ENCODE measurements at regions not wholly inside any gene's neighbourhood (a gene's known extent, or its start where the extent isn't known, plus 50 kb on each side); places are given as distances from the start of the nearest gene placed in this dataset.
A peak's percentile ranks its signal among the peaks of the same experiment; 100 is the strongest.

GRCh38 chr1:84090447-84091245, 53.4 kb upstream of the PRKACB start:
- no peak for TF ChIP-seq CTCF (IDR thresholded peaks at IDR 0.05)
- Mint-ChIP-seq H3K4me1 (no peaks in the 10 kb centered on the region), H3K4me3 (no peak overlapping the region), H3K9me3 (peaks cover 16% of the 10 kb centered on the region), H3K36me3 (ENCODE audit: low read depth) (peaks cover 46% of the 10 kb centered on the region), H3K27me3 (ENCODE audit: low read depth, poor library complexity) (no peaks in the 10 kb centered on the region), H3K27ac (no peak overlapping the region)
- DNase-seq: no peak

GRCh38 chr1:84089867-84090266, 54.2 kb upstream of the PRKACB start:
- Mint-ChIP-seq H3K4me3 (no peak overlapping the region), H3K4me1 (no peaks in the 10 kb centered on the region), H3K9me3 (peaks cover 8% of the 10 kb centered on the region), H3K27me3 (ENCODE audit: low read depth, poor library complexity) (no peaks in the 10 kb centered on the region), H3K36me3 (ENCODE audit: low read depth) (peaks cover 38% of the 10 kb centered on the region), H3K27ac (peak overlapping the region; percentile 39)
- DNase-seq: no peak
- no peak for TF ChIP-seq CTCF (IDR thresholded peaks at IDR 0.05)

- no peaks in the 10 kb centered on the region for H3K4me1 Mint-ChIP-seq
- no peak overlapping the region for H3K27ac Mint-ChIP-seq
- no peaks in the 10 kb centered on the region for H3K27me3 Mint-ChIP-seq (ENCODE audit: low read depth, poor library complexity)
- no peak for DNase-seq
- H3K4me3 Mint-ChIP-seq: no peak overlapping the region
- peaks cover 4% of the 10 kb centered on the region for H3K9me3 Mint-ChIP-seq
- peaks cover 36% of the 10 kb centered on the region for H3K36me3 Mint-ChIP-seq (ENCODE audit: low read depth)
- TF ChIP-seq CTCF (IDR thresholded peaks at IDR 0.05): no peak
Observed at GRCh38 chr1:84089465-84089864, 54.6 kb upstream of the PRKACB start.

- Mint-ChIP-seq H3K4me3 (no peak overlapping the region), H3K36me3 (ENCODE audit: low read depth) (peaks cover 25% of the 10 kb centered on the region), H3K27me3 (ENCODE audit: low read depth, poor library complexity) (no peaks in the 10 kb centered on the region), H3K4me1 (peaks cover 7% of the 10 kb centered on the region), H3K9me3 (no peaks in the 10 kb centered on the region), H3K27ac (no peak overlapping the region)
- no peak for DNase-seq
- TF ChIP-seq CTCF (IDR thresholded peaks at IDR 0.05): no peak
Observed at GRCh38 chr1:84086616-84087015, 57.5 kb upstream of the PRKACB start.

GRCh38 chr1:84086189-84086588, 57.9 kb upstream of the PRKACB start:
- Mint-ChIP-seq H3K27me3 (ENCODE audit: low read depth, poor library complexity) (no peaks in the 10 kb centered on the region), H3K9me3 (no peaks in the 10 kb centered on the region), H3K36me3 (ENCODE audit: low read depth) (peaks cover 23% of the 10 kb centered on the region), H3K4me3 (no peak overlapping the region), H3K4me1 (peaks cover 11% of the 10 kb centered on the region), H3K27ac (no peak overlapping the region)
- TF ChIP-seq CTCF (IDR thresholded peaks at IDR 0.05): no peak
- no peak for DNase-seq

- Mint-ChIP-seq H3K27ac (no peak overlapping the region), H3K36me3 (ENCODE audit: low read depth) (peaks cover 23% of the 10 kb centered on the region), H3K4me3 (no peak overlapping the region), H3K27me3 (ENCODE audit: low read depth, poor library complexity) (no peaks in the 10 kb centered on the region), H3K4me1 (peaks cover 33% of the 10 kb centered on the region), H3K9me3 (no peaks in the 10 kb centered on the region)
- DNase-seq: no peak
- no peak for TF ChIP-seq CTCF (IDR thresholded peaks at IDR 0.05)
Observed at GRCh38 chr1:84083307-84083706, 60.8 kb upstream of the PRKACB start.
